HEK293T (cell line): ENCODE measurements at regions not wholly inside any gene's neighbourhood (a gene's known extent, or its start where the extent isn't known, plus 50 kb on each side); places are given as distances from the start of the nearest gene placed in this dataset.

Experiments used
- ARNT ChIP-seq: fragments of 450-650 bp; IDR thresholded peaks from 2 replicates; pipeline ENCODE4 v1.6.1; 2017; ENCODE audit warnings: mild to moderate bottlenecking
- ELF4 ChIP-seq: fragments of 450-650 bp; IDR thresholded peaks from 2 replicates; pipeline ENCODE4 v1.6.1; 2017; ENCODE audit warnings: antibody characterized with exemption
- FOXA1 ChIP-seq: fragments of 450-650 bp; IDR thresholded peaks from 2 replicates; pipeline ENCODE4 v1.6.1; 2016; ENCODE audit warnings: mild to moderate bottlenecking
- FOXK2 ChIP-seq: fragments of 450-650 bp; IDR thresholded peaks from 2 replicates; pipeline ENCODE4 v1.6.1; 2016; ENCODE audit warnings: mild to moderate bottlenecking
- FOXM1 ChIP-seq: fragments of 450-650 bp; IDR thresholded peaks from 2 replicates; pipeline ENCODE4 v1.6.1; 2017; ENCODE audit warnings: mild to moderate bottlenecking, borderline replicate concordance
- NFRKB ChIP-seq: fragments of 450-650 bp; IDR thresholded peaks from 2 replicates; pipeline ENCODE4 v1.6.1; 2016; ENCODE audit warnings: mild to moderate bottlenecking, moderate library complexity
- PKNOX1 ChIP-seq: fragments of 450-650 bp; IDR thresholded peaks from 2 replicates; pipeline ENCODE4 v1.6.1; 2016
- SP1 ChIP-seq: fragments of 450-650 bp; IDR thresholded peaks from 2 replicates; pipeline ENCODE4 v1.6.1; 2017
- SUZ12 ChIP-seq: fragments of 450-650 bp; IDR thresholded peaks from 2 replicates; pipeline ENCODE4 v1.6.1; 2016; ENCODE audit warnings: mild to moderate bottlenecking
- TARDBP ChIP-seq: fragments of 450-650 bp; IDR thresholded peaks from 2 replicates; pipeline ENCODE4 v1.6.1; 2016

GRCh38 chr3:193991666-193992424 lies 144.1 kb upstream of the HES1 start:
- TF ChIP-seq FOXK2 = no peak
- TF ChIP-seq ELF4 = no peak
- TF ChIP-seq PKNOX1 = no peak
- TF ChIP-seq SP1 = no peak
- TF ChIP-seq ARNT = no peak
- no peak for TF ChIP-seq NFRKB
- TF ChIP-seq TARDBP = no peak
- no peak for TF ChIP-seq FOXM1
- TF ChIP-seq FOXA1 = no peak
- TF ChIP-seq SUZ12 = no peak
